Gastrocnemius medialis (tissue), 4 donors: ENCODE measurements at regions not wholly inside any gene's neighbourhood (a gene's known extent, or its start where the extent isn't known, plus 50 kb on each side); places are given as distances from the start of the nearest gene placed in this dataset.

Experiments
- ATAC-seq, 2 donors: fragments of 150-250 bp; one replicate each; pipeline ENCODE4 v1.9.1; 2016
- DNase-seq, 2 donors: peaks; one replicate each; pipeline ENCODE4 v3.0.0-alpha.2; 2019
- H3K27ac ChIP-seq, 4 donors: fragments of 200-600 bp; sonication (generic); 1 replicate in 1 of 4; 2 replicates in 3 of 4; pipeline ENCODE4 v1.5.1; 2016 to 2018; ENCODE audit warnings: mild to moderate bottlenecking in 2 of 4, moderate library complexity in 1 of 4
- H3K27me3 ChIP-seq, 3 donors: fragments of 200-600 bp; sonication (generic) in 2 of 3; 1 replicate in 1 of 3; 2 replicates in 2 of 3; pipeline versions ENCODE4 v1.5.1 to v1.6.0; 2016 to 2019; ENCODE audit warnings: mild to moderate bottlenecking in 1 of 3, moderate library complexity in 1 of 3
- H3K36me3 ChIP-seq, 2 donors: fragments of 200-600 bp; sonication (generic) in 1 of 2; one replicate each; pipeline ENCODE4 v1.5.1; 2017 to 2018
- H3K4me1 ChIP-seq, 2 donors: fragments of 200-600 bp; sonication (generic) in 1 of 2; one replicate each; pipeline ENCODE4 v1.5.1; 2016 to 2017; ENCODE audit warnings: mild to moderate bottlenecking in 2 of 2
- H3K4me3 ChIP-seq, 4 donors: fragments of 200-600 bp; sonication (generic) in 3 of 4; 1 replicate in 1 of 4; 2 replicates in 3 of 4; pipeline ENCODE4 v1.5.1; 2016 to 2019; ENCODE audit warnings: mild to moderate bottlenecking in 2 of 4
- H3K9me3 ChIP-seq, 3 donors: fragments of 200-600 bp; sonication (generic) in 2 of 3; 1 replicate in 1 of 3; 2 replicates in 2 of 3; pipeline ENCODE4 v1.5.1; 2016 to 2019
- CTCF ChIP-seq, 5 experiments: fragments of 450-650 bp in 3 of 5; fragments of 200-600 bp in 2 of 5; sonication (generic) in 2 of 5; IDR thresholded peaks in 4 of 5; conservative IDR thresholded peaks in 1 of 5; 1 replicate in 4 of 5; 2 replicates in 1 of 5; pipeline ENCODE4 v1.5.1; 2016 to 2019; ENCODE audit warnings: antibody characterized with exemption in 5 of 5, mild to moderate bottlenecking in 3 of 5, moderate library complexity in 3 of 5
- POLR2A ChIP-seq, 2 donors: fragments of 450-650 bp; IDR thresholded peaks; one replicate each; pipeline ENCODE4 v1.6.1; 2017; ENCODE audit warnings: antibody characterized with exemption in 2 of 2, mild to moderate bottlenecking in 2 of 2, moderate library complexity in 2 of 2
- in situ Hi-C, 4 donors: fragments of 200-750 bp; cut with MboI; loops; one replicate each; pipeline versions ENCODE4 v1.15.0 to v1.8.0; 2017; ENCODE audit warnings: low sequenced_read_pairs in 4 of 4
- intact Hi-C: fragments of 100-400 bp; cut with DNase I; formaldehyde crosslinking; loops from one replicate; pipeline ENCODE4 v1.15.1; 2023; ENCODE audit warnings: low total_unique reads

GRCh38 chr13:69296130-69296529, 811.5 kb upstream of the ATXN8OS start:
- no peaks in the 10 kb centered on the region for H3K27me3 ChIP-seq
- no peaks in the 10 kb centered on the region for H3K36me3 ChIP-seq
- TF ChIP-seq CTCF (IDR thresholded peaks at IDR 0.05 in 4 of 5, conservative IDR thresholded peaks at IDR 0.05 in 1 of 5) (no peak), POLR2A (IDR thresholded peaks at IDR 0.05) (no peak)
- ATAC-seq (no peak), DNase-seq (no peak)
- in situ Hi-C loops = no loop called here
- intact Hi-C loops = no loop called here
- no peaks in the 10 kb centered on the region for H3K9me3 ChIP-seq
- H3K27ac ChIP-seq = no peak overlapping the region
- no peak overlapping the region for H3K4me3 ChIP-seq
- no peaks in the 10 kb centered on the region for H3K4me1 ChIP-seq

- in situ Hi-C loops = no loop called here
- no peaks in the 10 kb centered on the region for H3K27me3 ChIP-seq
- no peak overlapping the region for H3K4me3 ChIP-seq
- no peak overlapping the region for H3K27ac ChIP-seq
- DNase-seq (no peak), ATAC-seq (no peak)
- TF ChIP-seq POLR2A (IDR thresholded peaks at IDR 0.05) (no peak), CTCF (IDR thresholded peaks at IDR 0.05 in 4 of 5, conservative IDR thresholded peaks at IDR 0.05 in 1 of 5) (no peak)
- no peaks in the 10 kb centered on the region for H3K9me3 ChIP-seq
- no peaks in the 10 kb centered on the region for H3K4me1 ChIP-seq
- intact Hi-C loops = no loop called here
- H3K36me3 ChIP-seq = no peaks in the 10 kb centered on the region
Measured at GRCh38 chr13:69292789-69293425, 814.7 kb upstream of the ATXN8OS start.

GRCh38 chr13:69291292-69291906, 816.2 kb upstream of the ATXN8OS start:
- TF ChIP-seq POLR2A (IDR thresholded peaks at IDR 0.05) (no peak), CTCF (IDR thresholded peaks at IDR 0.05 in 4 of 5, conservative IDR thresholded peaks at IDR 0.05 in 1 of 5) (no peak)
- Histone ChIP-seq H3K36me3 (no peaks in the 10 kb centered on the region), H3K27me3 (no peaks in the 10 kb centered on the region), H3K4me3 (no peak overlapping the region), H3K4me1 (no peaks in the 10 kb centered on the region), H3K9me3 (no peaks in the 10 kb centered on the region), H3K27ac (no peak overlapping the region)
- DNase-seq (no peak), ATAC-seq (no peak)
- intact Hi-C loops (no loop called here), in situ Hi-C loops (no loop called here)

- Histone ChIP-seq H3K9me3 (no peaks in the 10 kb centered on the region), H3K4me3 (no peak overlapping the region), H3K27ac (no peak overlapping the region), H3K27me3 (no peaks in the 10 kb centered on the region), H3K4me1 (no peaks in the 10 kb centered on the region), H3K36me3 (no peaks in the 10 kb centered on the region)
- DNase-seq (no peak), ATAC-seq (no peak)
- no peak for TF ChIP-seq POLR2A (IDR thresholded peaks at IDR 0.05)
- TF ChIP-seq CTCF (IDR thresholded peaks at IDR 0.05 in 4 of 5, conservative IDR thresholded peaks at IDR 0.05 in 1 of 5) = no peak
- in situ Hi-C loops (no loop called here), intact Hi-C loops (no loop called here)
Measured at GRCh38 chr13:69288026-69288425, 819.6 kb upstream of the ATXN8OS start.
